Mucosa of rectum (tissue), 2 donors: ENCODE measurements at regions not wholly inside any gene's neighbourhood (a gene's known extent, or its start where the extent isn't known, plus 50 kb on each side); places are given as distances from the start of the nearest gene placed in this dataset.
A peak's percentile ranks its signal among the peaks of the same experiment; 100 is the strongest.

ENCODE experiments used
- H3K27ac ChIP-seq, 2 donors: one replicate each; pipeline ENCODE4 v1.7.0; 2013; ENCODE audit warnings: inconsistent platforms in 2 of 2, low read depth in 2 of 2, low read length in 2 of 2
- H3K27me3 ChIP-seq, 2 donors: one replicate each; pipeline ENCODE4 v1.7.0; 2013; ENCODE audit warnings: low read length in 2 of 2; ENCODE audit not compliant: control insufficient read depth in 2 of 2, insufficient read depth in 2 of 2
- H3K36me3 ChIP-seq, 2 donors: one replicate each; pipeline ENCODE4 v1.7.0; 2013; ENCODE audit warnings: low read length in 2 of 2; ENCODE audit not compliant: control insufficient read depth in 2 of 2, insufficient read depth in 2 of 2
- H3K4me1 ChIP-seq, 2 donors: one replicate each; pipeline ENCODE4 v1.7.0; 2013; ENCODE audit warnings: low read length in 2 of 2, mild to moderate bottlenecking in 1 of 2; ENCODE audit not compliant: control insufficient read depth in 2 of 2, insufficient read depth in 2 of 2
- H3K4me3 ChIP-seq, 2 donors: one replicate each; pipeline ENCODE4 v1.7.0; 2013; ENCODE audit warnings: low read length in 2 of 2
- H3K9ac ChIP-seq, 2 donors: one replicate each; pipeline ENCODE4 v1.7.0; 2013; ENCODE audit warnings: low read length in 2 of 2, low read depth in 1 of 2, mild to moderate bottlenecking in 1 of 2
- H3K9me3 ChIP-seq, 2 donors: one replicate each; pipeline ENCODE4 v1.7.0; 2013; ENCODE audit warnings: low read length in 2 of 2; ENCODE audit not compliant: control insufficient read depth in 2 of 2
- donor health status: healthy.
- donor health status: Normal muscosa, but diverticular disease.

- H3K4me1 ChIP-seq: peaks cover 33 to 42% of the 10 kb centered on the region in 2 donors
- H3K9me3 ChIP-seq: no peaks in the 10 kb centered on the region
- peak overlapping the region; percentile 67 to 74 for H3K9ac ChIP-seq
- no peaks in the 10 kb centered on the region for H3K36me3 ChIP-seq
- peak overlapping the region; percentile 58 to 72 for H3K4me3 ChIP-seq
- H3K27me3 ChIP-seq: no peaks in the 10 kb centered on the region
- peak overlapping the region; percentile 74 to 89 for H3K27ac ChIP-seq
Observed at GRCh38 chr17:77372444-77373298, 231.9 kb downstream of the SEC14L1 start.

- peaks cover 33 to 45% of the 10 kb centered on the region in 2 donors for H3K4me1 ChIP-seq
- H3K36me3 ChIP-seq: no peaks in the 10 kb centered on the region
- H3K27ac ChIP-seq: peak overlapping the region; percentile 83 to 89
- H3K4me3 ChIP-seq: peak overlapping the region; percentile 67 to 78
- peak overlapping the region; percentile 65 to 68 for H3K9ac ChIP-seq
- H3K27me3 ChIP-seq: no peaks in the 10 kb centered on the region
- no peaks in the 10 kb centered on the region for H3K9me3 ChIP-seq
Observed at GRCh38 chr17:77373299-77374169, 232.8 kb downstream of the SEC14L1 start.

GRCh38 chr17:77374170-77374936 lies 233.6 kb downstream of the SEC14L1 start:
- no peaks in the 10 kb centered on the region for H3K9me3 ChIP-seq
- H3K4me3 ChIP-seq: peak overlapping the region; percentile 67 to 78
- H3K4me1 ChIP-seq: peaks cover 33 to 50% of the 10 kb centered on the region in 2 donors
- H3K36me3 ChIP-seq: no peaks in the 10 kb centered on the region
- H3K27me3 ChIP-seq: no peaks in the 10 kb centered on the region
- peak overlapping the region; percentile 83 to 89 for H3K27ac ChIP-seq
- H3K9ac ChIP-seq: peak overlapping the region; percentile 65 to 68

GRCh38 chr17:77375108-77375916 lies 234.5 kb downstream of the SEC14L1 start:
- H3K4me1 ChIP-seq: peaks cover 37 to 55% of the 10 kb centered on the region in 2 donors
- peak overlapping the region; percentile 83 to 89 for H3K27ac ChIP-seq
- peak overlapping the region; percentile 24 to 78 for H3K4me3 ChIP-seq
- H3K27me3 ChIP-seq: no peaks in the 10 kb centered on the region
- no peak overlapping the region for H3K9ac ChIP-seq
- no peaks in the 10 kb centered on the region for H3K36me3 ChIP-seq
- H3K9me3 ChIP-seq: no peaks in the 10 kb centered on the region

GRCh38 chr17:77375917-77376651 lies 235.3 kb downstream of the SEC14L1 start:
- H3K4me3 ChIP-seq: peak overlapping the region in 1 of 2 donors; percentile 57
- peak overlapping the region; percentile 17 to 18 for H3K9ac ChIP-seq
- peaks cover 35 to 51% of the 10 kb centered on the region in 2 donors for H3K4me1 ChIP-seq
- H3K36me3 ChIP-seq: no peaks in the 10 kb centered on the region
- peak overlapping the region; percentile 38 to 89 for H3K27ac ChIP-seq
- no peaks in the 10 kb centered on the region for H3K27me3 ChIP-seq
- no peaks in the 10 kb centered on the region for H3K9me3 ChIP-seq

GRCh38 chr17:77376795-77377709 lies 236.3 kb downstream of the SEC14L1 start:
- peaks cover 30 to 41% of the 10 kb centered on the region in 2 donors for H3K4me1 ChIP-seq
- peak overlapping the region in 1 of 2 donors; percentile 17 for H3K9ac ChIP-seq
- peak overlapping the region; percentile 38 to 89 for H3K27ac ChIP-seq
- H3K27me3 ChIP-seq: no peaks in the 10 kb centered on the region
- no peaks in the 10 kb centered on the region for H3K9me3 ChIP-seq
- H3K4me3 ChIP-seq: peak overlapping the region in 1 of 2 donors; percentile 57
- H3K36me3 ChIP-seq: no peaks in the 10 kb centered on the region

GRCh38 chr17:77377710-77378235 lies 237.0 kb downstream of the SEC14L1 start:
- H3K4me1 ChIP-seq: peaks cover 30 to 40% of the 10 kb centered on the region in 2 donors
- H3K36me3 ChIP-seq: no peaks in the 10 kb centered on the region
- no peaks in the 10 kb centered on the region for H3K27me3 ChIP-seq
- H3K4me3 ChIP-seq: no peak overlapping the region
- no peak overlapping the region for H3K9ac ChIP-seq
- peak overlapping the region in 1 of 2 donors; percentile 35 for H3K27ac ChIP-seq
- no peaks in the 10 kb centered on the region for H3K9me3 ChIP-seq
